HG03432 (cell line): ENCODE measurements at regions not wholly inside any gene's neighbourhood (a gene's known extent, or its start where the extent isn't known, plus 50 kb on each side); places are given as distances from the start of the nearest gene placed in this dataset.

ENCODE experiments used
- ATAC-seq: cut with Tn5 transposase; IDR thresholded peaks from one replicate; pipeline ENCODE4 v1.9.1; 2021; ENCODE audit warnings: mild to moderate bottlenecking, moderate library complexity; ENCODE audit not compliant: unreplicated experiment

DNA sequence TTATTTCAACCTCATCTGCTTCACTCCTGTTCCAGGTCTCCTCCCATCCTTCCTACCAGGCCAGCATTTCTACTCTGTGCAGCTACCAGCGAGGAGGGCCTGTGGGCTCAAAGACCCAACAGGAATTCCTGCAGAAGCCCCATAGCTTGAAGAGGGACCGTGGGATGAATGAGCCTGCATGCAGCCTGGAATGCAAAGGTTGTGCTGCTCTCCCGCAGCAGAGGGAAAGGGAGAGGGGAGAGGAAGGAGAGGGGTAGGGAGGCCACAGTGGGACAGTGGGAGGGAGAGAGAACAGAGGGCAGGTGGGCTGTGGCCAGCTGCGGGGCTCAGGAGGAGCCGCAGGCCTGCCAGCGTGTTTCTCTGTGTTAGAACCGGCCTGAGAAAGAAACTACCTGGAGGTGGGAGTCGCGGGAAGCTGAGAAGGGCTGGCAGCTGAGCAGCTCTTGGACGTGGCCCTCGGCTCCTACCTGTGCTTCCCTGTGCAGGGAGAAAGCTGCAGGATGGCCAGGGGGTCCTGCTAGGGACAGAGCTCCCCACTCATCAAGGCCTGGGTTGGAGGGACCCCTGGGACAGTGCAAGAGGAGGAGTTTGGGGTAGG, 66.1 kb upstream of the MLN start:
- no peak for ATAC-seq

DNA sequence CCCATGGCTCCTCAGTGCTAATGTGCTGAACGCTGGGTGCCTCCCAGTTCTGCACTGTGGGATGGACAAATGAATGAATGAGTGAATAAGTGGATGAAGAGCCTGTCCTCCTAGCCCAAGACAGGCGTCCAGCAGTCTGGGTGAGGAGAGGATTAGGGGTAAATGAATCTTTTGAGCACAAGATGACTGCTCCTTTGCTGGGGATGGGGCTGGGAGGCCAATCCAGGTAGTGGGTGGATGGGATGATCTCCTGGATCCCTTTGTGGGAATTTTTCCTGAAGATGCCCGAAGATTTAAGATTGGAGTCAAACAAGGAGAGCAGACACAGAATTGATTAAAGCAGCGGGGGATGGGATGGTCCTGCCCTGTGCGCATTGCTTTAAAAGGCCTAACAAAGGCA, 65.3 kb upstream of the MLN start:
- no peak for ATAC-seq

DNA sequence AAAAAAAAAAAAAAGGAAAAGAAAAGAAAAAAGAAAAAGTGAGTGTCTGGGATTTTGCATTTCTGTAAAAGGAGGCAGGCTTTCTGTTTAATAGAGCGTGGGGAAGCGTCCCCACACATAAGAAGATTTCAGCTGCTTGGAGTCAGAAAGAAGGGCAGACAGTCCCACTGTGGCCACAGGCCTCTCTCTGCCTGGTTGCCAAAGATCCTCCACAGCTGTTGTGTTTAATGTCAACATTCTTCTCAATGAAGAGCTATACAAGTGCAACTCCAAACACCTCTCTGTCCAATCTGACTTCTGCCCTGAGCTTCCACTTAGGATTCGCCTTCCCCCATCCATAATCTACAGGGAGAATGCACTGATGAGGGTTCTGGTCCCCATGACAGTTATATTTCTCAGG, 64.3 kb upstream of the MLN start:
- no peak for ATAC-seq

DNA sequence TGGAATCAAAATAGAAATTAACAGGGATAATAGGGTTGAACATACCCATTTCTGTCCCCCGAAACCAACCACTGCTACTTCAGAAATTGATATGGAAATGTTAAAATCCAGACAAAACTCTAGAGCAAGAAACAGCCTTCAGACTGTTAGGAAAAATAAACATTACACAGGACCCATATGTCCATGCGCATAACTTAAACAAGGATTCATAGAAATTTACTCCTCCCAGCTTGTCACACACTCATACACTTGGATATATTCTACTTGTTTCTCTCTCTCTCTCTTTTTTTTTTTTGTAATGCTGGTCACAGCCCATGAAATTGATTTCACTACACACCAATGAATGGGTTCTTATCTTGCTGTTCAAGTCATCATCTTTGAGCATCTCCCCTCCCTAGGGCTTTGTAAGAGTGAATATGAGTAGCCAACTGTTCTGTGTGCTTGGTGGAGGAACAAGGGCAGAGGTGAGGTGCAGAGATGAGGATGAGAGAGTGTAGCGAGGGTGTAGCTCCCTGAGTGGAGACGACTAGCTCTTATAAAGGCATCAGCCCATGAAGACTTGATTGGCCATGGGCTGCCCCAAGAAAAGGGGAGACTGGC, 61.8 kb upstream of the MLN start:
- no peak for ATAC-seq

DNA sequence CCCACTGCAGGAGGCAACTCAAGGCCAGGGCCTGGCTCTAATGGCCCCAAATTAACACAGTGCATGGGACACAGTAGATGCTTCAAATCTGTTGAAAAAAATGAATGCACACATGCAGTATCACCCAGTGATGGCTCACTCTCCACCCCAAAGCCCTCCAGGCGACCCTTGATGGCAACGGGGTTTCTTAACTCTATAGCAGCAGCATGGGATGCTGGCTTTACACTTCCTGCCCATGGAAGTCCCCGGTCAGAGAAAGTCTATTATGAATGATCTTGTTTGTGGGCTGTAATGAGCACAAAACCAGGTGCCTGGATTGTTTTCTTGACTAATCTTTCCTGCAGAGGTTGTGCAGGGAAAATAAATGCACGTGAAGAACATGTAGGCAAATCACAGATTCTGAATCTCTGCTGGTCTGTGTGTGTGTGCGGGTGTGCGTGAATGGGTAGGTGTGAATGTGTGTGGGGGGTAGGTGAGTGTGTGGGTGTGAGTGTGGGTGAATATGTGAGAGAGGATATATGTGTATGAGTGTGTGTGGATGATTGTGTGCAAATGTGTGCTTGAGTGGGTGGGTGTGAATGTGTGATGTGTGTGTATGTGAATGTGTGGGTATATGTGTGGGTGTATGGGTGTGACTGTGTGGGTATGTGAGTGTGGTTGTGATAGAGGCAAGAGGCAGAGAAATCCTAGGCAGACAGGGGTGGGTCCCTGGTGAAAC, 60.1 kb upstream of the MLN start:
- no peak for ATAC-seq

DNA sequence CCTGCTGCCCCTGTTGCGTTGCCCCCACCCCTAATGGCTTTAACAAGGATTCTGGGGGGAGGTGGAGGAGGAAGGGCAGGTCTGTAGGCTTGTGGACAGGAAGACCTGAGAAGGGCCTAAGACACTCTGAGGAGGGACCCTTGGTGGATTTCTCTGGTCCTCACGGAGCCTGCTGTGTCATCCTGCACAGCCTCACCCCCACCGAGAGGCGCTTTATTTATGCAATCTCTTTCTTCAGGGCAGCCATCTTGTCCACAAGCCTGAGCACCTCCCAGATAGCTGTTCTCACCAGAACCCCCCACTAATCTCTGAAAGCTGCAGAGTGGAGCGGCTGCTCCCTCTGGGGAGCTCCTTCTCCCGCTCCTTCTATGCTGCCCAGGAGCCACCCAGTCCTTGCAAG, 59.3 kb upstream of the MLN start:
- no peak for ATAC-seq

DNA sequence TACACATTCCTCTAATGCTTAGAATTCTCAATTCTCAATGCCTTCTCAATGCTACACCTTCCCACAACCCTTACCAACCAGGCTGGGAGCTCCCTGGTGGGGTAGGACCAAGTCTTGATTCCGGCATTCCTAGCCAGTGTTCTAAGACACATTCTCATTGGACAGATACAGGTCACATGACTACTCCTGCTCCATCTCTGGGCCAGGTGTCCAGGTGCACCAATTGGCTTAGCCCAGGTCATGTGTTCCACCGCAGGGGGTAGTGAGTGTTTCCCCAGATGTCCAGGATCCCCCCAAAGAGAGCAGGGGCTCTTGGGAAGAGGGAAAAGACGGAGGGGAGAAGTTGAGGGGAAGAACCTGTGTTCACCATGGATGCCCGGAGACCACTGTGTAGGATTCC, 58.7 kb upstream of the MLN start:
- no peak for ATAC-seq

DNA sequence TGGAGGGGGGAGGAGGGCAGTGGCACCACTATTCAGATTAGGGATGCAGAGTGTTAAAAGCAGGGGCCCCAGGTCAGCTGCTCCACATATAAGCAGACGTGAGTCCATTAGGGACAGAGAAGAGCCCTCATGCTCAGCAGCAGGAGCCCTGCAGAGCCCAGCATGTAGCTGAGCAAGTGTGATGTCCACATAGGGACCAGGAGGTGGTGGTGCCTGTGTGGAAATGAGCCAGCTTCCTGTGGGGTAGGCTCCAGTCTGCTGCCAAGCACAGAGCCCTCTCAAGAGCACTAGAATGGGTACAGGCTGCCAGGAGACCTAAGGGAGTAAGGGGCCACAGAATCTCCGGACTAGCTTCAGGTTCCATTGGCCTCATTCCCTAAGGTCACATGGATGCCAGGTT, 57.9 kb upstream of the MLN start:
- no peak for ATAC-seq

DNA sequence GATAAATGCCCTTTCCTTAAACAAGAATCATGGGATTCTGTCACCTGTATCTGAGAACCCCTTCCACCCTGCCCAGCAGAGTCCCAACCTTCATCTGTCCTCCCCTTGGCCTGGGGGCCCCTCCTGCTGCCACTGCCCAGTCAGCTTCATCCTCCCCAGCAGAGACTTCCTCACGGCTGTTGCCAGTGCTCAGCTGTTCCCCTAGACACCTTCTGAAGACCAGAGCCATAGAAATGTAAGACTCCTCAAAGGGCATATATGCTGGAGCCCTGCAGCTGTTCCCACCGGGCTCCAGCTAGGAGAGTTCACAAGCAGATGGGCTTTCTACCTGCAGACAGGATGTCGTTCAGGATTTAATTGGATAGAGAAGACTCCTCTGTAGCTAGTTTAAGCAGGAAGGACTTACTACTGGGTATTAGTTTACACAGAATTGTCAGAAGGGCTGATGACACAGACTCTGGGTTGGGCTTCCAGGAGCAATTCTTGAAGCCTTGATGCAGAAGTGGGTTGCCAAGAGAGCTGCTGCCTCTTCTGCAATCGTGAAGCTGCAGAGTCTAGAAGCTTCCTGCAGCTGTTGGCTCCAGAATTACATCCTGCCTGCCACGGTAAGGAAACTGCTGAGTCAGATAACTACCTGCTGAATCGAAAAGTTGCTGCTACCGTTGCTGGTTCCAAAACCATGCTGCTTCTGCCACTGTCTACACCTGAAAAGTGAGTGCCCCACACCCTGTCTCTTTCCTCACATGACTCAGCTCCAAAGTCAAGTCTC, 57.1 kb upstream of the MLN start:
- no peak for ATAC-seq

DNA sequence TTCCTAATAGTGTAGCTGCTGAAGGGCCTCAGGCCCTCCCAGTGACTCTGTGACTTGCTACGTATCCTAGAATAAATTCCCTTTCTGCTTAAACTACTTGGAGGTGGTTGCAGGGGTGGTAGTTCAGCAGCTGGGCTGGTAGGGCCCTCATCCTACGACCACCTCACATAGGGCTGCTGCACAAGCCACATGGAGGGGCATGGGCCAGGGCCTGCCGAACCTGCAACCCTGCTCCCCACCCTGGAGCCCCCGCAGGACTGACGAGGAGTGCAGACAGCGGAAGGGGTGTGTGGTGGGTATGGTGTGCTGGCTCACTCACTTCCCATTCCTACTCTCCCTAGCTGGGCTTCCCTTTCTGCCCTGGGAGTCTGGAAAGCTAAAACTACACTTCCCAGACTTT, 56.2 kb upstream of the MLN start:
- ATAC-seq = no peak

DNA sequence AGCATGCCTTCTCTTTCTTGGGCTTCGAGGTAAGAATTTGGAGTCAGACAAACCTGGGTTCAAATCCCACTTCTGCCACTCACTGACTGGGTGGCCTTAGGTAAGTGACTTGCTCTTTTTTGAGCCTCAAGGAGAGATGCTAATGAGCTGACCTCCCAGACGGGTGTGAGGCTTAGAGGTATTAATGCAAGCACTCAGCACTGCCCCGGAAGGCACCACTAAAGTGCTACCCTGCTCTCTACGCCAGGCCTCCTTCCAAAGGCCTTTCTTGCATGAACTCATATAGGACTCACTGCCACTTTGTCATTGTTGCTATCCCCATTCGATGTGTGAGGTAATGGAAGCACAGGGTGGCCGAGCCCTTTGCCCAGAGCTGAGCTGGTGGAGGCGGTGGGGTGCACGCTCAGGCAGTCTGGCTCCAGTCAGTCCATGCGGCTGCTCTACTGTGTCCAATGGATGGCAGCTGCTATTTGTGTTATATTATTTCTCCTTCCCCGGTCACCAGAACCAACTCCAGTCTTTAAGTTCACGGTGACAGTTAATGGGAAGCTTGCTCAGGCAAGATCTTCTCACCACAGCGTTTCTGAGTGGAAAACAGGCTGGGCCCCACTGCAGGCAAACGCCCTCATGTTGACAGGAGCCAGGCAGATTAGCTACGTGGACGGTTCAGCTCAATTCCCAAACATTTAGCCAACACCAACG, 55.2 kb upstream of the MLN start:
- ATAC-seq = no peak

DNA sequence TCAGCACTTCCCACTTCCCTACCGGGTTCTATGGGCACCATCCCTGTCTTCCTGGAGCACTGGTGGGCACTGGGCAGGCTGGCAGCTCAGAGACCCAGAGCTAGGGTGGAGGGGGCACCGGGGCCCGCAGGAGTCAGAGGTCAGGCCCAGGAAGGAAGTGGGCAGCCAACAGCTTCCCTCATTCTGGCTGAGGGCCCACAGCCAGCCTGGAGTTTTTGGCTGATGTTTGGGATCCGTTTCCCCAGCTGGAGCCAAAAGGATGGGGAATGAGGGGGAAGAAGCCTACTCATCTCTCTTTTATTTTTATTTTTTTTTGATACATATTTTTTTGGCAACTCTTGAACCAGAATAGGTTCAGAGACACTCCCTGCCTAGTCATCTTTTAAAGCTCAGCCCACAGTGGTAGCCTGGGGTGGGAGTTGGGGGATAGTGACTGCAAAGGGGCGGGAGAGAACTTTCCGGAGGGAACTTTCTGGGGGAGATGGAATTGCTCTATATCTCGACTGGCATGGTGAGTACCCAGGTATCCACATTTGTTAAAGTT, 54.2 kb upstream of the MLN start:
- no peak for ATAC-seq

DNA sequence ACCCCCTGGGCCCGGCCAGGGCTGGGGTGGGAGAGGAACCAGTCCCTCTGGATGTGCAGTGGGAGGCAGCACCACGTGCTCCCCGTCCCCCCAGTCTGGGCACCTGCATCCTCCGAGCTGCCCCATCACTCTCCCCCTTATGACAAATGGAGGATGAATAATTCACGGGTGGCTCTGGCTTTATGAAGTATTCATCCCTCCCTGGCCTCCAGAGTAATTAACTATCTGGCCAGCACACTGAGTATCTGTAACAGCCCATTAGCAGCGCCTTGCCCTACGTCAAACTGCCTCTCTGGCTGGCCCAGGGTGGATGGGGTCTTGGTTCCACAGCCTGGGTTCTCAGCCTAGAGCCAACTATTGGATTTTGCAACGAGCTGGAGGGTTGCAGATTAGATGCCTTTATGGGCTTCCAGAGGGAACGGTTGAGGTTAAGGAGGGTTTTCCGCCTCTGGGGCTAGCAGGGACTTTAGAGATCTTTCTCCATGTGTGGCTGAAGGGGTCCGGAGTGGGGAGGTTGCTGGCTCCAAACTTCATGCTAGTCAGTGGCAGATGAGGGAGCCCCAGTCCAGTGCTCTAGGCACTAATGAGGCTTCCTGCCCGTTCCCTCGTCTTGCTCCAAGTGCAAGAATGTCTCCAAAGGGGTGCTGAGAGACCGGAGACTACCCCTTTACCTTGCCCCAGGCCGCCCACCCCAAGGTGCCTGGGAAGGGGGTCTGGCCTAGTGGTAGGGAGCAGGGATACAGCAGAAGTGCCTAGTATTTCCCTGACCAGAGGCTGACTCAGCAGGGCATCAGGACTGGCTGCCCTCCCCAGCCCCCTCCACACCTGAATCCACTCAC, 53.5 kb upstream of the MLN start:
- no peak for ATAC-seq

DNA sequence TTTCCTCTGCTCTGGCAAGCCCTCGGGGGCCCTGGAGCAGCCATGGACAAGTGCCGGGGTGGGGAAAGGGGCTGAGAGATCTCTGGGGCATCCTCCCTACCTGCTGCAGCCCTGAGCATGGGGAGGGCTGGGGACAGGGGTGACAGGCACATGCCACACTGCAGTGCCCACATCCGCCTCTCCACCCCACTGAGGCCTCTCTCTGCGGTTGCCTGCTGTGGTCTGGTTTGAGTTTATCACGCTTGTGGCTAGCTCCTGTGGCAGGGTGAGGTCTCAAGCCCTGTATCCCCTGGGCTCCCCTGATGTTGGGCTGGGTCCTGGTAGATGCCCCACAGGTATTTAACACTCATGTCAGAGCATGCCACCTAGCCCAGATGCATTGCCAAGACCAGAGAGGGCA, 52.9 kb upstream of the MLN start:
- peak; percentile 46 for ATAC-seq

DNA sequence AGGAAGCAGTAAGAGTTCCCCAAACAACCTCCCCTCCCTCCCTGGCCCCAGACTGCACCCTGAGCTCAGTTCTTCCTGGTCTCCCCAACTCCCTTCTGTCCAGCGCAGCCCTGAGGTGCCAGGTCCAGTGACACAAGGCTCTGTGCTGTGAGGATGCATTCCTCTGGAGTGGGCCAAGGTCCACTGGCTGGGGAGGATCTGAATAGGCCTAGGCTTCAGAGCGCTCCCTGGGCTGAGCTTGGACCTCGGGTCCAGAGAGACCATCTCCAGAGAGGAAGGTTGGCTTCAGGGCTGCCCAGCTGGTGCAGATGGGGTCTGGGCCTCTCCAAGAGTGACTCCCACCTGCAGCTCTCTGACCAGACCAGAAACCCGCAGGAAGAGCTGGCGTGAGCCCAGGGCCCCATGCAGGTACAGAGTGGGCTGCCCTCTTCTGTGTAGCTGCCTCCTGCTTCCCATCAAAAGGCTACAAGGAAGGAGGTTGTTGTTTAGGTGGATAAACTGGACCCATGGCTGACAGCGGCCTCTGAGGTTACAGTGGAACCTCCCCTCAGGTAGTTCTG, 52.3 kb upstream of the MLN start:
- no peak for ATAC-seq

DNA sequence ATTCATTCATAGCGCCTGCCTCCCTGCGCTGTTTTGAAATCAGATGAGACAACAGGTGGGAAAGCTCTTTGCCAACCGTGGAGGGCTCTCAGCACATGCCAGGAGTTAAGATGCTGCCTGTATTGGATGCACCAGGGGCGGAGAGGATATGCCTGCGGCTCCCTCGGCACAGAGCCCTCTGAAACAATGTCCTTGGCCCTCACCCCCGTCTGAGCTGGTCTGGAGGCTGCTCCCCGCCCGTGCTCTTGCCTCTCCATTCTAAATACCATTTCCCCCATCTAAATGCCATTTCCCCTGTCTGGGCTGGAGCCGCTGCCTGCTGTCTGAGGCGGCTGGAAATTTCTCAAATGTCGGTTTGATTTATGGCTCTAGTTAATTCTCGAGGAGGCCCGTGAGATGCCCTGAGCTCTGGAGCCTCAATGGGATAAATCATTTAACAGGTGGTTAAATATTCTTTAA, 50.8 kb upstream of the MLN start:
- ATAC-seq = no peak

DNA sequence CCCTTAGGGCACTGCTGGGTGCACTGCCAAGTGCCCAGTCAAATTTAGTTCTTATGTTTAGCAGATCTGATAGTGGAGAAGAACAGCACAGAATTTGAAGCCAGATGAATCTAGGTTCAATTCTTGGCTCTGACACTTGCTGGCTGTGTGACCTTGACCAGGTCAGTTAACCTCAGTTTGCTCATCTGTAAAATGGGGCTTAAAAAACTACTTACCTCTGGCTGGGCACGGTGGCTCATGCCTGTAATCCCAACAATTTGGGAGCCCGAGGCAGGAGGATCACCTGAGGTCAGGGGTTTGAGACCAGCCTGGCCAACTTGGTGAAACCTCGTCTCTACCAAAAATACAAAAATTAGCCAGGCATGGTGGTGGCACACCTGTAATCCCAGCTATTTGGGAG, 49.9 kb upstream of the MLN start:
- no peak for ATAC-seq
